Fibroblast of pulmonary artery (primary cell): ENCODE measurements at regions not wholly inside any gene's neighbourhood (a gene's known extent, or its start where the extent isn't known, plus 50 kb on each side); places are given as distances from the start of the nearest gene placed in this dataset.

ENCODE experiments used
- DNase-seq: peaks from one replicate; pipeline ENCODE4 v3.0.0-alpha.2; 2010; ENCODE audit warnings: low read depth
- H3K4me3 ChIP-seq: replicated peaks from 2 replicates; pipeline ENCODE4 v1.5.1; 2011; ENCODE audit warnings: low read depth, mild to moderate bottlenecking, control low read depth, low read length, moderate library complexity
- TF ChIP-seq, protein P1 (sequence below): IDR thresholded peaks from 2 replicates; pipeline ENCODE4 v1.5.1; 2011; ENCODE audit warnings: mild to moderate bottlenecking, control low read depth, low read length, inconsistent platforms; ENCODE audit errors: missing control alignments

DNA sequence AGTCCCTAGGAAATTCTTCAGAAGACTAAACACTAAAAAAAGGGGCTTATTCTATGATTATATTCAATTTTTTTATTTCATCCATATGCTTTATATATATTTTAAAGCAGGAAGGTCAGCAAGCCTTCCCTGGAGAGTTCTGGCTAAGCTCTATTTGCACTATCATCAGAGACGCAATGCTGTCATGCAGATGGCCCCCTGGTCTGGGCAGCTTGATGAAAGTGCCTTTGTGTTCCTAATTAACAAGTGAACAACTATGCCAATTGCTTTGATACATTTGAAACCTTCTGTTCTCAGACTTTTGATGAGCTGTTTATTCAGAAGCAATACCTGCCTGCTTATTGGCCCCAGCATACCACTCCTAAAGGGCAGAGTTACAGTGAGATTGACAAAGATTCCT is 1344.6 kb downstream of the OLFM4 start:
- no peak overlapping the region for H3K4me3 ChIP-seq
- DNase-seq = no peak
- TF ChIP-seq, protein P1, sequence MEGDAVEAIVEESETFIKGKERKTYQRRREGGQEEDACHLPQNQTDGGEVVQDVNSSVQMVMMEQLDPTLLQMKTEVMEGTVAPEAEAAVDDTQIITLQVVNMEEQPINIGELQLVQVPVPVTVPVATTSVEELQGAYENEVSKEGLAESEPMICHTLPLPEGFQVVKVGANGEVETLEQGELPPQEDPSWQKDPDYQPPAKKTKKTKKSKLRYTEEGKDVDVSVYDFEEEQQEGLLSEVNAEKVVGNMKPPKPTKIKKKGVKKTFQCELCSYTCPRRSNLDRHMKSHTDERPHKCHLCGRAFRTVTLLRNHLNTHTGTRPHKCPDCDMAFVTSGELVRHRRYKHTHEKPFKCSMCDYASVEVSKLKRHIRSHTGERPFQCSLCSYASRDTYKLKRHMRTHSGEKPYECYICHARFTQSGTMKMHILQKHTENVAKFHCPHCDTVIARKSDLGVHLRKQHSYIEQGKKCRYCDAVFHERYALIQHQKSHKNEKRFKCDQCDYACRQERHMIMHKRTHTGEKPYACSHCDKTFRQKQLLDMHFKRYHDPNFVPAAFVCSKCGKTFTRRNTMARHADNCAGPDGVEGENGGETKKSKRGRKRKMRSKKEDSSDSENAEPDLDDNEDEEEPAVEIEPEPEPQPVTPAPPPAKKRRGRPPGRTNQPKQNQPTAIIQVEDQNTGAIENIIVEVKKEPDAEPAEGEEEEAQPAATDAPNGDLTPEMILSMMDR = no peak

DNA sequence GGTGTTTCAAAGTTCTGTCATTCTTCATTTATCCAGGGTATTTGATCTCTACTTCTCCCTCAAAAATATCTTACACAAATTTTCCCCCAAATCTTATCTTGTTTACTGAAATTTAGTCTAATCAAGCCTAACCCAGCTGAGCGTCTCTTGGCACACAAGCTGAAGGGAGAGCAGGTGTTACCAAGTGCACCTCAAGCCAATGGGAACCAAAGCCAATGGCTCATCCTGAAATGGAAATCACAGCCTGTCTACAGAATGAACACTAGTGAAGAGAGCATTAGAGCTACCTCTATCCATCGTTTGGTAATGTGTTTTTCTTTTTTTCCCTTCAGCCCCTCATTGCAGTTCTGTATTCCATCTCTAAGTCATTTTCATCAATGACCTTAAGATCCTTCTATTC is 1350.8 kb downstream of the OLFM4 start:
- TF ChIP-seq, protein P1 = no peak
- H3K4me3 ChIP-seq = no peak overlapping the region
- DNase-seq = no peak

DNA sequence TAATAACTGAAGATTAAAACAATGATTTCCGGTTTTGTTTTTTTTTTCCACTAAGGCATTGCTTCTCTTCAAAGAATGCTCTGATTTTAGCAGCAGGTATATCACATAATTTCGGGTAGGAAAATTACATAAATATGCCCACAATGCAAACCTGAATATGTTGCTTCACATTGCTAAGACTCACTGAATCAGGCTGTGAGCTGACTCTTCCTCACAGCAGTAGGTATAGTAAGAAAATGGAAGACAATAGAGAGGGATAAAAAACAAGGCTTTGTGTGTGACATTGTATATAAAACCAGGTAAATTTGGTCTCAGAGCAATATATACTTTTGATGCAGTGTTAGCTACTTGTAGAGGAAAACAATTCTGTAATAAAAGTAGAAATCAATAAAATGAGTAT is 1355.0 kb downstream of the OLFM4 start:
- DNase-seq = no peak
- TF ChIP-seq, protein P1 = no peak
- H3K4me3 ChIP-seq = no peak overlapping the region

DNA sequence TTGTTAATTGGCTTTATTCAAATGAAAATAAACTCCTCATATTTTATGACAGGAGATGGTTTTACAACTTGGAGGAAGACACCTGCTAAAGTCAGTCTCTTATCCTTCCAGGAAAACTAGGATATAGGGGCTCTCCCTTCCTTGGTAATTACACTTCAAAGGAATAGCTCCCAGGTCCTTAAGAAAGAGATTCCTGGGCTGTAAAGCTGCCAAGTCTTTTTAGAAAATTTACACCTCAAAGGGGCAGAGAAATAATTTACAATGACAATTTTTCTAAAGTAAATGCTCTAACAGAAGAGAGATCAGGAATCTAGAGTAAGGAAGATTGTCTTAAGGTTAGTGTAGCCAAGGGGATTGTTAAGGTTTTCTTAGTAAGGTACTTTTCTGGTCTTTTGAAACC is 1359.0 kb downstream of the OLFM4 start:
- TF ChIP-seq, protein P1 = no peak
- DNase-seq = no peak
- H3K4me3 ChIP-seq = no peak overlapping the region

DNA sequence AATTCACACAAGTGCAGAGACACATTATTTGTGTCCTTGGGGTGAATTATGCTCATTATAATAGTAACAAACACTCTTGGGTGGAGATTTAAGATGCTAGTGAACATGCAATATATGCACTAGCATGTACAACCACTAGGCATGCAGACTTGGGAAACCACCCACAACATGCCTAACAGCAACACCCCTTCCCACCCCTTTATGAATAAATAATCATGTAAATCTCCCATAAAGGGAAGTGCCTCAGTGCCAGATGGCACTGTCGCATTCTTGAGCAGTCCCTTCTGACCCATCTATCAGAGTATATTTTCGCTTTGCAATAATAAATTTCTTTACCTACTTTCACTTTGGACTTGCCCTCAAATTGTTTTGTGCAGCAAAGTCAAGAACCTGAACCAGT is 1362.2 kb downstream of the OLFM4 start:
- TF ChIP-seq, protein P1 = no peak

DNA sequence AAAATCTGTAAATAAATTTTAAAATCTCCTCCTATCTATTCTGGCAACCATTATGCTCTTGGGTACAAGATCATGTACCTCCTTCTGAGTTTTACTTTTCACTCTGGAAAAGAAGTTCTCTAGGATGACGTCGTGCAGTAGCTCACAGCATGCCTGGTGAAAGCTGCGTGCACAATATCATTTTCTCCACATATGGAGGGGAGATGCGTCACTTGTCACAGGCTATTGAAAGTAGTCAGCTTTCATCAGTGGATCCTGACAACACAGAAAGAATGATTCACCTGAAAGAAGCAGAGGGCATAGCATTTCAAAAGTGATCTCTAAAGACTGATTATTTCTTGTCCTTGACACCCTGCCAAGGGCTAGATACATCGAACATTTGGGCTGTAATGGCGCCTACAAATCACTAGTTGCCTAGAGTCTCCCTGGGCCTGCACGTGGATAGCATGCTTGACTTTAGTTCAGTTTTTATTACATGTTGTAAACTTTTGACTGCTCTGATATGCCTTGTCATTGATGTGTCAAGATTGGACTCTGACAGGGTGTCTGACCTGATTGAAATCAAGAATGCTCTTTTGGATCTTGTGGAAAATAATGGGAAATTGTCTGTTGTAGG is 1365.6 kb downstream of the OLFM4 start:
- TF ChIP-seq, protein P1 = no peak
- no peak overlapping the region for H3K4me3 ChIP-seq
- no peak for DNase-seq

More for the DNA sequence above, 1362.2 kb downstream of the OLFM4 start:
- DNase-seq = no peak
- H3K4me3 ChIP-seq = no peak overlapping the region

DNA sequence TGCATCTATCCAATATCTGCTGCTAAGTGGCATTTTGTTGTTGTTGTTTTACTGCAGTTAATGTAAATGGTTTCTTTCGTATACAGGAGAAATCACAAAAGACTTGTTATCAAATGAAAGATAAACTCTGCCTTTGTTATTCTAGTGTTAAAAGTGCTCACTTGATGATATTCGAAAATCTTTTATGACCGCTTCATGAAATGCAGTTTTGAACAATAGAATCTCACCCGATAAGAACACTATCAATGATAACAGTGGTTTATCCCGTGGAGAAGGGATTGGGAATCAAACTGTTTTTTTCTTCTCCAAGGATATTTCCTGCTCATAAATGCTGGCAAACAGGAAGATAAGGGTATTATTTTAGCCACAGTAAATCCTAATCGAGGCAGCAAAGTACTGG is 1366.3 kb downstream of the OLFM4 start:
- no peak overlapping the region for H3K4me3 ChIP-seq
- TF ChIP-seq, protein P1 = no peak
- DNase-seq = no peak
